GM13977 (cell line): ENCODE measurements at regions not wholly inside any gene's neighbourhood (a gene's known extent, or its start where the extent isn't known, plus 50 kb on each side); places are given as distances from the start of the nearest gene placed in this dataset.

ENCODE experiments used
- DNase-seq: peaks from one replicate; pipeline ENCODE4 v3.0.0; 2012; ENCODE audit warnings: low spot score
- CTCF ChIP-seq: IDR thresholded peaks from 2 replicates; pipeline ENCODE4 v1.5.1; 2012; ENCODE audit warnings: mild to moderate bottlenecking, control low read depth; ENCODE audit not compliant: insufficient read depth; ENCODE audit errors: extremely low read depth, missing control alignments
- in situ Hi-C: fragments of 300-500 bp; cut with MboI; formaldehyde crosslinking; loops from one replicate; pipeline ENCODE4 v1.12.0; 2022; ENCODE audit warnings: low sequenced_read_pairs, low pct_unique_long_range_greater_than_20kb, mixed read lengths, inconsistent platforms; ENCODE audit not compliant: unreplicated experiment

GRCh38 chr9:113746486-113746885 is 129.6 kb upstream of the ZNF618 start:
- DNase-seq, result no peak
- no peak for TF ChIP-seq CTCF
- in situ Hi-C loops, result no loop called here

GRCh38 chr9:113748135-113748534 is 128.0 kb upstream of the ZNF618 start:
- in situ Hi-C loops, result no loop called here
- TF ChIP-seq CTCF, result no peak
- no peak for DNase-seq

DNA sequence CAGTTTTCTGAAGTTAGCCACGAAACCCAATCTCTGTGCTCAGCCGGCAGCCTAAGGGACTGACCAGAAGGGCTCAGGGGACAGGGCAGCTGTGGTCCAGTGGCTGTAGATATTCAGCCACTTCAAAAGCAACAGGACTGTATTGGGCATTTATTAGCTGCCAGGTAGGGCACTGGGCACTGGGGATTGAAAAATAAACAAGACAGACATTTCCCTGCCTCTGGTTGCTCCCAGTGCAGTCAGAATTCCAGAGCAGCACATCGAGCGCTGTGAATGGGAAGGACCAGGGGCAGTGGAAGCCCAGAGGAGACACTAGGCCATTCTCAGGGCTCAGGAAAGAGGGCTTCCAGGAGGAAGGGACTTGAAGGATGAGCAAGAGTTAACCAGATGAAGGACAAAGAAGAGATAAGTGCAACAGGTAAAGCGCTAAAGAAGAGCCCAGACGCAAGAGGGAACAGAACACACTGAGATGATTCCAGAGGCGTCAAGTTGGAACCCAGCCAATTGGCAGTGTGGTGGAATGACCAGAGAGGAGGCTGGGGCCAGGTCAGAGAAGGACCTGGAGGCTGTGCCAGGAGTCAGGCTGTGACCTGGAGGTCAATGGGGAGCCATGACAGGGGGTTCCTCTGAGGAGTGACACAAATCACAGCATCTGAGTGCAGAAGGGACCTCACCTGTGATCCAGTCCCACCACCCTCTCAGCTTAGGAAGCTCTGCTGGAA is 122.5 kb upstream of the ZNF618 start:
- no peak for DNase-seq
- no peak for TF ChIP-seq CTCF
- in situ Hi-C loops, result no loop called here

DNA sequence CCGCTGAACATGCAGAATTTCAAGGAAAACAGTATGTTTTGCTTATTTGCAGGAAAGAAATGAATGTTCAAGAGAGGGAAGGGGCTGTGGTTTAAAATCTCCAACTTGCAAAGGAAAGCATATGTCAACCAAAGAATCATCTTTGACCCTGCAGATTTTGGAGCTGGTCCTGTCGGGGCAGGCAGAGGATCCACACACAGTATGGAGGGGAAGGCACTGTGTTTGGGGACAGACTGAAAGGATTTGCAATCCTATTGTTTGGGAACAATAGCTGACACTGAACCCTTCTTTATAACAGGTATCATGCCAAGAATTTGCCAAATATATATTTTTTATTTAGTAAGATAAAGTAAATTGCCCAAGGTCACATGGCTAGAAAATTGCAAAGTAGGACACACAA is 121.4 kb upstream of the ZNF618 start:
- TF ChIP-seq CTCF, result no peak
- in situ Hi-C loops, result no loop called here
- no peak for DNase-seq

GRCh38 chr9:113755433-113755832 is 120.7 kb upstream of the ZNF618 start:
- in situ Hi-C loops, result no loop called here
- DNase-seq, result no peak
- TF ChIP-seq CTCF, result no peak

DNA sequence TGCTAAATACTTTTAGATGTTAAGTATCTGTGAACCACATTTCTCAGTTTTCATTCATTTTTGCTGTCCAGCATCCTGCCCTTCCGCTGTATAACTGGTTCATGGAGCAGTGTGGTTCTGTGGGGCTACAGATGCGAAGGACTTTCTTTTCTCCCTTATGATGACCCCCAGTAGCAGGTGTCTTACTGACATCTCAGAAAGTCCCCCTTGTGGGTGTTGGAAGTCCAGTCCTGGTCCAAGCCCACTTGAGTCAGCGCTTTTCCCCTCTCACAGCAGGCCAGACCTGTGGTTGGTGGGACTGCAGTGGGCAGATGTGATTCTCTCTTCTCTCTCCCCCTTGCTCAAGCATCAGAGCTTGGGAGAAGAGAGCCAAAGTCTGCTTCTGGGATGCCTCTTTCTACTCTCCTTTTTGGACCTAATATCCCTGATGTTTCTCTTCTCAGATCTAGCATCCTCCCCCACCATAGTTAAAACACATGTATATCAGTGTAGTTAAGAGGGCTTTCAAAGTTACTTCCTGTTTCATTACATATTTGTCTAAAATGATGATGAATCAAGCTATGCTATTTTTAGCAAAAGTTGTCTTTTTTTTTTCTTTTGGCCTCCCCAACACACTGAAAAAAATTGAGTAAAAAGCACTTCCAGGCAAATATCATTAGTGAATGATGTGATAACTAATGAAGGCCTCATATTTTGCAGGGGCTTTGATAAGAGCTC is 119.5 kb upstream of the ZNF618 start:
- in situ Hi-C loops, result no loop called here
- no peak for TF ChIP-seq CTCF
- DNase-seq, result no peak
